ENCODE measurements at regions not wholly inside any gene's neighbourhood (a gene's known extent, or its start where the extent isn't known, plus 50 kb on each side); places are given as distances from the start of the nearest gene placed in this dataset.

GRCh38 chrX:45347877-45348276 is 147.2 kb upstream of the DIPK2B start:
- intact Hi-C loops (cut with micrococcal nuclease) (no loop called here), dilution Hi-C loops (cut with HindIII; ENCODE audit: low sequenced_read_pairs, unreplicated experiment) (no loop called here), in situ Hi-C loops (cut with MboI; ENCODE audit: low sequenced_read_pairs) (loop anchor here (10.0 kb wide), 1 partner anchor 387 kb away; no protein-coding TSS in a partner anchor)
- Histone ChIP-seq H3K18ac (ENCODE audit: low read depth, low read length) (no peak overlapping the region), H3K4me1 (ENCODE audit: control insufficient read depth, insufficient read depth, low read length) (peaks cover 8% of the 10 kb centered on the region), H2BK15ac (ENCODE audit: low read depth, low read length) (no peak overlapping the region), H3K79me1 (ENCODE audit: low read depth in 1 of 2, low read length in 2 of 2) (no peaks in the 10 kb centered on the region), H3K9ac (ENCODE audit: low read depth, low read length) (no peak overlapping the region), H3K27me3 (ENCODE audit: control insufficient read depth, insufficient read depth, low read length) (no peaks in the 10 kb centered on the region), H3K14ac (replicated peaks; ENCODE audit: low read depth, low read length) (no peak overlapping the region), H3K4ac (ENCODE audit: low read depth, low read length) (no peak overlapping the region), H3K56ac (ENCODE audit: extremely low read depth, insufficient read depth, low read length) (no peak overlapping the region), H2AFZ (replicated peaks; ENCODE audit: low read length, poor library complexity) (no peak overlapping the region), H3K4me2 (ENCODE audit: low read depth, low read length) (no peak overlapping the region), H2BK5ac (ENCODE audit: low read depth, low read length, poor library complexity, severe bottlenecking) (no peak overlapping the region), H2BK120ac (ENCODE audit: low read depth, low read length) (peak overlapping the region; percentile 46; the same call in 1 of the 2 replicates), H2BK20ac (ENCODE audit: low read depth, low read length) (no peak overlapping the region), H4K20me1 (ENCODE audit: insufficient read depth, low read length) (no peaks in the 10 kb centered on the region), H2AK5ac (ENCODE audit: low read depth, low read length) (no peak overlapping the region), H2AK9ac (replicated peaks; ENCODE audit: low read depth, low read length, poor library complexity) (no peak overlapping the region), H4K5ac (ENCODE audit: low read depth, low read length) (no peak overlapping the region), H3K36me3 (ENCODE audit: control insufficient read depth, insufficient read depth, low read length) (no peaks in the 10 kb centered on the region), H3K9me1 (ENCODE audit: insufficient read depth, low read length) (peaks cover 4% of the 10 kb centered on the region), H4K8ac (ENCODE audit: low read depth in 2 of 2, low read length in 2 of 2) (no peak overlapping the region), H3K27ac (ENCODE audit: insufficient read depth, low read length) (no peak overlapping the region), H3K23ac (ENCODE audit: low read depth, low read length) (no peak overlapping the region), H3K9me3 (ENCODE audit: control insufficient read depth, insufficient read depth, low read length) (no peaks in the 10 kb centered on the region; the same call in 1 of the 2 replicates), H3K4me3 (ENCODE audit: insufficient read depth, low read depth, low read length) (no peak overlapping the region), H4K91ac (ENCODE audit: insufficient read depth, low read depth, low read length) (no peak overlapping the region)
- BruUV-seq (replicated peaks): no TSS peak
- CTCF ChIA-PET: no interaction called here
- POLR2A ChIA-PET (ENCODE audit: unreplicated experiment): no interaction called here
- DNase-seq (peak; percentile 21), ATAC-seq (ENCODE audit: low read depth) (0 out of 2 replicates have a peak, but pooled peaks have one; percentile 31)
- TF ChIP-seq CHD1 (IDR thresholded peaks at IDR 0.05; ENCODE audit: low read depth, low read length) (no peak), CEBPB (IDR thresholded peaks at IDR 0.05; ENCODE audit: low read depth, low read length) (no peak), MAZ (IDR thresholded peaks at IDR 0.05; ENCODE audit: borderline replicate concordance, low read depth, low read length) (no peak), FOS (IDR thresholded peaks at IDR 0.05; ENCODE audit: low read depth, low read length) (no peak)

Data from IMR-90 (cell line).